Osteoblast (primary cell): ENCODE measurements at regions not wholly inside any gene's neighbourhood (a gene's known extent, or its start where the extent isn't known, plus 50 kb on each side); places are given as distances from the start of the nearest gene placed in this dataset.

ENCODE experiments used
- DNase-seq: peaks from one replicate; pipeline ENCODE4 v3.0.0; 2011; ENCODE audit warnings: low spot score, mixed read lengths; ENCODE audit not compliant: insufficient read length; ENCODE audit errors: missing footprints
- H2AFZ ChIP-seq: 2 replicates; pipeline ENCODE4 v1.6.0; 2011; ENCODE audit warnings: mild to moderate bottlenecking, low read length
- H3K27ac ChIP-seq: 2 replicates; pipeline ENCODE4 v1.5.1; 2011; ENCODE audit warnings: mild to moderate bottlenecking, low read depth, low read length, moderate library complexity
- H3K27me3 ChIP-seq: 2 replicates; pipeline ENCODE4 v1.6.0; 2012; ENCODE audit warnings: mild to moderate bottlenecking, control low read depth, inconsistent platforms, low read length, moderate library complexity; ENCODE audit not compliant: insufficient read depth
- H3K36me3 ChIP-seq: 2 replicates; pipeline ENCODE4 v1.5.1; 2011; ENCODE audit warnings: mild to moderate bottlenecking, low read length, control low read depth, moderate library complexity; ENCODE audit not compliant: insufficient read depth
- H3K4me1 ChIP-seq: 2 replicates; pipeline ENCODE4 v1.5.1; 2011; ENCODE audit warnings: mild to moderate bottlenecking, low read length, control low read depth, moderate library complexity; ENCODE audit not compliant: insufficient read depth
- H3K4me2 ChIP-seq: 2 replicates; pipeline ENCODE4 v1.6.0; 2011; ENCODE audit warnings: mild to moderate bottlenecking, low read length; ENCODE audit not compliant: insufficient read depth
- H3K4me3 ChIP-seq: fragments of 200-600 bp; sonication (generic); 3 replicates; pipeline ENCODE4 v1.5.1; 2012; ENCODE audit warnings: mild to moderate bottlenecking, low read length, inconsistent platforms; ENCODE audit not compliant: insufficient read depth
- H3K79me2 ChIP-seq: 2 replicates; pipeline ENCODE4 v1.6.0; 2012; ENCODE audit warnings: mild to moderate bottlenecking, low read length, control low read depth, inconsistent platforms; ENCODE audit not compliant: insufficient read depth
- H3K9me3 ChIP-seq: 2 replicates; pipeline ENCODE4 v1.5.1; 2011; ENCODE audit warnings: low read depth, low read length, control low read depth
- H4K20me1 ChIP-seq: 2 replicates; pipeline ENCODE4 v1.6.0; 2012; ENCODE audit warnings: mild to moderate bottlenecking, low read length, control low read depth; ENCODE audit not compliant: insufficient read depth
- TF ChIP-seq, protein P1 (sequence below): IDR thresholded peaks from 2 replicates; pipeline ENCODE4 v1.5.1; 2011; ENCODE audit warnings: mild to moderate bottlenecking, low read depth, low read length, moderate library complexity; ENCODE audit errors: extremely low read depth

GRCh38 chr3:164641071-164641470 is 437.2 kb downstream of the SI start:
- H2AFZ ChIP-seq: no peak overlapping the region
- H3K4me3 ChIP-seq: no peak overlapping the region
- H3K4me2 ChIP-seq: no peak overlapping the region
- TF ChIP-seq, protein P1, sequence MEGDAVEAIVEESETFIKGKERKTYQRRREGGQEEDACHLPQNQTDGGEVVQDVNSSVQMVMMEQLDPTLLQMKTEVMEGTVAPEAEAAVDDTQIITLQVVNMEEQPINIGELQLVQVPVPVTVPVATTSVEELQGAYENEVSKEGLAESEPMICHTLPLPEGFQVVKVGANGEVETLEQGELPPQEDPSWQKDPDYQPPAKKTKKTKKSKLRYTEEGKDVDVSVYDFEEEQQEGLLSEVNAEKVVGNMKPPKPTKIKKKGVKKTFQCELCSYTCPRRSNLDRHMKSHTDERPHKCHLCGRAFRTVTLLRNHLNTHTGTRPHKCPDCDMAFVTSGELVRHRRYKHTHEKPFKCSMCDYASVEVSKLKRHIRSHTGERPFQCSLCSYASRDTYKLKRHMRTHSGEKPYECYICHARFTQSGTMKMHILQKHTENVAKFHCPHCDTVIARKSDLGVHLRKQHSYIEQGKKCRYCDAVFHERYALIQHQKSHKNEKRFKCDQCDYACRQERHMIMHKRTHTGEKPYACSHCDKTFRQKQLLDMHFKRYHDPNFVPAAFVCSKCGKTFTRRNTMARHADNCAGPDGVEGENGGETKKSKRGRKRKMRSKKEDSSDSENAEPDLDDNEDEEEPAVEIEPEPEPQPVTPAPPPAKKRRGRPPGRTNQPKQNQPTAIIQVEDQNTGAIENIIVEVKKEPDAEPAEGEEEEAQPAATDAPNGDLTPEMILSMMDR: no peak
- H3K27me3 ChIP-seq: no peaks in the 10 kb centered on the region
- H3K9me3 ChIP-seq: peaks cover 2% of the 10 kb centered on the region
- H3K36me3 ChIP-seq: no peaks in the 10 kb centered on the region
- no peak overlapping the region for H3K27ac ChIP-seq
- no peaks in the 10 kb centered on the region for H3K79me2 ChIP-seq
- no peak for DNase-seq
- H4K20me1 ChIP-seq: no peaks in the 10 kb centered on the region
- H3K4me1 ChIP-seq: no peaks in the 10 kb centered on the region

GRCh38 chr3:164640591-164640990 is 437.7 kb downstream of the SI start:
- TF ChIP-seq, protein P1: no peak
- H3K4me2 ChIP-seq: no peak overlapping the region

DNA sequence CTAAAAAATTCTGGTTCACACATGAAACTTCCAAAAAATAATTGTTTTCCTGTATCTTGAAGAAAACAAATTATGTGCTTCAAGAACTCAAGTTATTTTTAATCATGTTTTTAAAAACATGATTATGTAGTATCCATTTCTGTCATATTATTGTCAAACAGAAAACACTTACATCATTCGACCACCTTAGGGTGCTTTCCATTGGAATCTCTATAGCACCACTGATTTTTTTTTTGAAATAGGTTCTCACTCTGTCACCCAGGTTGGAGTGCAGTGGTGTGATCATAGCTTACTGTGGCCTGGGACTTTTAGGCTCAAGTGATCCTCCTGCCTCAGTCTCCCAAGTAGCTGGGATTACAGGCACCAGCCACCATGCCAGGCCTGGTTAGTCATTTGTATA is 457.3 kb downstream of the SI start:
- H4K20me1 ChIP-seq: no peaks in the 10 kb centered on the region
- DNase-seq: no peak
- H2AFZ ChIP-seq: no peak overlapping the region
- no peaks in the 10 kb centered on the region for H3K36me3 ChIP-seq
- no peak overlapping the region for H3K4me3 ChIP-seq
- no peaks in the 10 kb centered on the region for H3K9me3 ChIP-seq
- no peak overlapping the region for H3K4me2 ChIP-seq
- no peak overlapping the region for H3K27ac ChIP-seq
- no peaks in the 10 kb centered on the region for H3K27me3 ChIP-seq
- TF ChIP-seq, protein P1: no peak
- H3K4me1 ChIP-seq: no peaks in the 10 kb centered on the region
- H3K79me2 ChIP-seq: no peaks in the 10 kb centered on the region

More at GRCh38 chr3:164640591-164640990, 437.7 kb downstream of the SI start:
- H3K36me3 ChIP-seq: no peaks in the 10 kb centered on the region
- DNase-seq: no peak
- H3K27me3 ChIP-seq: no peaks in the 10 kb centered on the region
- H4K20me1 ChIP-seq: no peaks in the 10 kb centered on the region
- peaks cover 2% of the 10 kb centered on the region for H3K9me3 ChIP-seq
- H3K79me2 ChIP-seq: no peaks in the 10 kb centered on the region
- no peak overlapping the region for H2AFZ ChIP-seq
- H3K4me3 ChIP-seq: no peak overlapping the region
- H3K4me1 ChIP-seq: no peaks in the 10 kb centered on the region
- no peak overlapping the region for H3K27ac ChIP-seq

- DNase-seq: no peak
- H3K27me3 ChIP-seq: no peaks in the 10 kb centered on the region
- TF ChIP-seq, protein P1: no peak
Measured at GRCh38 chr3:164620423-164620822, 457.9 kb downstream of the SI start.

More at GRCh38 chr3:164620423-164620822, 457.9 kb downstream of the SI start:
- Histone ChIP-seq H4K20me1 (no peaks in the 10 kb centered on the region), H3K4me3 (no peak overlapping the region), H3K4me1 (no peaks in the 10 kb centered on the region), H3K4me2 (no peak overlapping the region), H3K36me3 (no peaks in the 10 kb centered on the region), H3K9me3 (no peaks in the 10 kb centered on the region), H3K27ac (no peak overlapping the region), H2AFZ (no peak overlapping the region), H3K79me2 (no peaks in the 10 kb centered on the region)
